NCI-H82 treated with DMSO at 0.1 percent for 48 hours (cell line): ENCODE measurements at regions not wholly inside any gene's neighbourhood (a gene's known extent, or its start where the extent isn't known, plus 50 kb on each side); places are given as distances from the start of the nearest gene placed in this dataset.
"Not testable (repeated sequence)": the region's sequence is repeated elsewhere in the genome, so short reads cannot be mapped to it uniquely, and the experiment has no call there.

ENCODE experiments used
- DNase-seq: peaks from one replicate; lab custom pipeline; 2025; ENCODE audit not compliant: unreplicated experiment; lab: John Stamatoyannopoulos, UW

GRCh38 chr16:13336907-13337881 lies 435.8 kb downstream of the SHISA9 start:
- DNase-seq, result not testable (repeated sequence)

- DNase-seq, result no peak
Measured at GRCh38 chr16:13338044-13338443, 436.6 kb downstream of the SHISA9 start.

GRCh38 chr16:13342675-13343074 lies 441.3 kb downstream of the SHISA9 start:
- no peak for DNase-seq

GRCh38 chr16:13344001-13344400 lies 442.6 kb downstream of the SHISA9 start:
- no peak for DNase-seq

GRCh38 chr16:13348416-13348815 lies 447.0 kb downstream of the SHISA9 start:
- DNase-seq, result peak; percentile 55

- DNase-seq, result no peak
Measured at GRCh38 chr16:13350000-13350399, 448.6 kb downstream of the SHISA9 start.

GRCh38 chr16:13351181-13351580 lies 449.8 kb downstream of the SHISA9 start:
- DNase-seq, result no peak

GRCh38 chr16:13351601-13352217 lies 450.3 kb downstream of the SHISA9 start:
- no peak for DNase-seq

GRCh38 chr16:13352796-13353195 lies 451.4 kb downstream of the SHISA9 start:
- not testable (repeated sequence) for DNase-seq

- not testable (repeated sequence) for DNase-seq
Measured at GRCh38 chr16:13357842-13358241, 456.4 kb downstream of the SHISA9 start.

- DNase-seq, result no peak
Measured at GRCh38 chr16:13359835-13360234, 458.4 kb downstream of the SHISA9 start.

GRCh38 chr16:13372421-13372820 lies 471.0 kb downstream of the SHISA9 start:
- no peak for DNase-seq

- DNase-seq, result no peak
Measured at GRCh38 chr16:13376174-13376573, 474.8 kb downstream of the SHISA9 start.

GRCh38 chr16:13377143-13377542 lies 475.7 kb downstream of the SHISA9 start:
- no peak for DNase-seq

GRCh38 chr16:13378151-13378550 lies 476.8 kb downstream of the SHISA9 start:
- no peak for DNase-seq

GRCh38 chr16:13379266-13379665 lies 477.9 kb downstream of the SHISA9 start:
- no peak for DNase-seq

GRCh38 chr16:13385156-13386040 lies 484.0 kb downstream of the SHISA9 start:
- not testable (repeated sequence) for DNase-seq

GRCh38 chr16:13390093-13390985 lies 488.9 kb downstream of the SHISA9 start:
- no peak for DNase-seq

- no peak for DNase-seq
Measured at GRCh38 chr16:13390986-13391305, 489.5 kb downstream of the SHISA9 start.

GRCh38 chr16:13391337-13391736 lies 489.9 kb downstream of the SHISA9 start:
- no peak for DNase-seq
